ENCODE measurements at regions not wholly inside any gene's neighbourhood (a gene's known extent, or its start where the extent isn't known, plus 50 kb on each side); places are given as distances from the start of the nearest gene placed in this dataset.
A peak's percentile ranks its signal among the peaks of the same experiment; 100 is the strongest.

DNA sequence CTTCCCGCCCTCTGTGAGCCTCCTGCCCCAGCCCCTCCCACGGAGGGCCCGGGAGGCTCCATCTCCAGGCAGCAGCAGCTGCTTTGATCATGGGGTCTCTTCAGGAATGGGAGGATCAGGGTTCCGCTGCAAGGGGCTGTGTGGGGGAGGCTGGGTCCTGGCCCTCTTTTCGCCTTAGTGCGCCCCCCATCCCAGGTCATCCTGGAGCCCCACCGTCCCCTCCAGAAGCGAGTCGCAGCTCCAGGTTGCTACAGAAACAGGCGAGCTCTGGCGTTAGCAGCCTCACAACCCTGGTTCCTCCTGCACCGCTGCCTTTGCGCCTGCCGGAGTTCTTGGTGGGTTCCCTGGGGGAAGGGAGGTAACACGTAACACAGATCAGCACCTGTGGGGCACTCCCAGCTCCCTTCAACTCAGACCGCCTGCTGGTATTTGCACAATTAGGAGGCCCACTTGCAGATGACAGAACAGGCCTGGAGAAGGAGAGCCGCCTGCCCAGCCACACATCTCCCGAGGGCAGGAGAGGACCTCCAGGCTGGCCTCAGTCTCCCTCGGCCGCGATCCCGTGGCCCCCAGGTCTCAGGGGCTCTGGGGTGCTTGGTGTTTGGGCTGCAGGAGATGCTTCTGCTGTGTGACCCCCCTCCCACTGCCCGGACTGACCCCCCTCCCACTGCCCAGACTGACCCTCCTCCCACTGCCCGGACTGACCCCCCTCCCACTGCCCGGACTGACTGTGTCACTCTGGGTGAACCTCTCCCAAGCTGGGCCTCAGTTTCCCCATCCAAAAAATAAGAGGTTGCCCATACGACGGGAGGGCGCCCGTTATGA is 64.2 kb upstream of the ADRA2C start:
- H3K27ac ChIP-seq, result no peak overlapping the region
- peaks cover 8% of the 10 kb centered on the region for H3K27me3 ChIP-seq
- no peak overlapping the region for H3K27ac Mint-ChIP-seq
- H3K36me3 Mint-ChIP-seq, result no peaks in the 10 kb centered on the region
- TF ChIP-seq CTCF (IDR thresholded peaks at IDR 0.05), result no peak
- TF ChIP-seq EZH2phosphoT487 (IDR thresholded peaks at IDR 0.05), result no peak
- no peak for TF ChIP-seq EZH2 (IDR thresholded peaks at IDR 0.05)
- peaks cover 35% of the 10 kb centered on the region for H3K4me1 Mint-ChIP-seq
- no peaks in the 10 kb centered on the region for H3K9me3 ChIP-seq (ENCODE audit: low read depth)
- H3K4me3 Mint-ChIP-seq, result no peak overlapping the region
- no peaks in the 10 kb centered on the region for H3K36me3 ChIP-seq
- H3K9ac ChIP-seq, result no peak overlapping the region
- H3F3A ChIP-seq (ENCODE audit: low read depth), result no peaks in the 10 kb centered on the region
- no peak overlapping the region for H2AFZ ChIP-seq (replicated peaks)
- H3K79me2 ChIP-seq (ENCODE audit: low read depth), result no peaks in the 10 kb centered on the region
- H3K4me1 ChIP-seq, result peaks cover 28% of the 10 kb centered on the region
- peaks cover 15% of the 10 kb centered on the region for H3K27me3 Mint-ChIP-seq (ENCODE audit: insufficient read depth, low read depth)
- H3K9me3 Mint-ChIP-seq, result peaks cover 14% of the 10 kb centered on the region
- no peak for DNase-seq (ENCODE audit: low spot score)
- no peak overlapping the region for H3K4me3 ChIP-seq
- H4K20me1 ChIP-seq (ENCODE audit: low read depth), result no peaks in the 10 kb centered on the region
- H3K4me2 ChIP-seq, result no peak overlapping the region

- Histone ChIP-seq H3K4me1 (peaks cover 28% of the 10 kb centered on the region), H3K27me3 (peaks cover 8% of the 10 kb centered on the region), H3F3A (ENCODE audit: low read depth) (no peaks in the 10 kb centered on the region), H3K27ac (no peak overlapping the region), H3K9me3 (ENCODE audit: low read depth) (no peaks in the 10 kb centered on the region), H4K20me1 (ENCODE audit: low read depth) (no peaks in the 10 kb centered on the region), H3K4me2 (no peak overlapping the region), H3K79me2 (ENCODE audit: low read depth) (no peaks in the 10 kb centered on the region), H2AFZ (replicated peaks) (no peak overlapping the region), H3K4me3 (no peak overlapping the region), H3K36me3 (no peaks in the 10 kb centered on the region), H3K9ac (no peak overlapping the region)
- H3K4me3 Mint-ChIP-seq, result no peak overlapping the region
- H3K9me3 Mint-ChIP-seq, result peaks cover 19% of the 10 kb centered on the region
- peaks cover 35% of the 10 kb centered on the region for H3K4me1 Mint-ChIP-seq
- H3K27ac Mint-ChIP-seq, result no peak overlapping the region
- H3K27me3 Mint-ChIP-seq (ENCODE audit: insufficient read depth, low read depth), result peaks cover 16% of the 10 kb centered on the region
- no peaks in the 10 kb centered on the region for H3K36me3 Mint-ChIP-seq
- peak; percentile 32 for DNase-seq (ENCODE audit: low spot score)
- TF ChIP-seq EZH2 (IDR thresholded peaks at IDR 0.05), result no peak
- peak; percentile 25 for TF ChIP-seq CTCF (IDR thresholded peaks at IDR 0.05)
Measured at GRCh38 chr4:3701271-3701734, 64.9 kb upstream of the ADRA2C start.

GRCh38 chr4:3700736-3701135 is 65.4 kb upstream of the ADRA2C start:
- no peaks in the 10 kb centered on the region for H3K9me3 ChIP-seq (ENCODE audit: low read depth)

More at GRCh38 chr4:3700736-3701135, 65.4 kb upstream of the ADRA2C start:
- Histone ChIP-seq H3F3A (ENCODE audit: low read depth) (no peaks in the 10 kb centered on the region), H3K4me3 (no peak overlapping the region), H3K79me2 (ENCODE audit: low read depth) (no peaks in the 10 kb centered on the region), H3K27me3 (peaks cover 8% of the 10 kb centered on the region), H3K9ac (no peak overlapping the region), H2AFZ (replicated peaks) (no peak overlapping the region), H3K4me1 (peaks cover 28% of the 10 kb centered on the region), H3K27ac (no peak overlapping the region), H3K36me3 (no peaks in the 10 kb centered on the region), H3K4me2 (no peak overlapping the region), H4K20me1 (ENCODE audit: low read depth) (no peaks in the 10 kb centered on the region)
- peaks cover 14% of the 10 kb centered on the region for H3K27me3 Mint-ChIP-seq (ENCODE audit: insufficient read depth, low read depth)
- no peak for TF ChIP-seq EZH2phosphoT487 (IDR thresholded peaks at IDR 0.05)
- no peak for TF ChIP-seq CTCF (IDR thresholded peaks at IDR 0.05)
- no peak for TF ChIP-seq EZH2 (IDR thresholded peaks at IDR 0.05)
- no peak overlapping the region for H3K4me3 Mint-ChIP-seq
- no peak overlapping the region for H3K27ac Mint-ChIP-seq
- H3K9me3 Mint-ChIP-seq, result peaks cover 24% of the 10 kb centered on the region
- no peaks in the 10 kb centered on the region for H3K36me3 Mint-ChIP-seq
- H3K4me1 Mint-ChIP-seq, result peaks cover 33% of the 10 kb centered on the region
- DNase-seq (ENCODE audit: low spot score), result no peak
